GM23338 (cell line): ENCODE measurements at regions not wholly inside any gene's neighbourhood (a gene's known extent, or its start where the extent isn't known, plus 50 kb on each side); places are given as distances from the start of the nearest gene placed in this dataset.

ENCODE experiments used
- ATAC-seq: fragments of 200-7000 bp; cut with Tn5 transposase; 3 replicates; pipeline ENCODE4 v1.9.1; 2020
- DNase-seq: peaks from one replicate; pipeline ENCODE4 v3.0.0-alpha.2; 2015; ENCODE audit warnings: low spot score
- H2AFZ ChIP-seq: fragments of 200-600 bp; sonication (generic); 2 replicates; pipeline ENCODE4 v1.8.0; 2016; ENCODE audit warnings: antibody characterized with exemption, mild to moderate bottlenecking, moderate library complexity
- H3F3A ChIP-seq: fragments of 200-600 bp; sonication (generic); replicated peaks from 2 replicates; pipeline ENCODE4 v1.8.0; 2017; ENCODE audit warnings: antibody characterized with exemption, mixed run types, low read depth
- H3K27ac ChIP-seq: fragments of 200-600 bp; sonication (generic); 2 replicates; pipeline ENCODE4 v1.6.1; 2016; ENCODE audit warnings: low read depth
- H3K27me3 ChIP-seq: fragments of 200-600 bp; sonication (generic); 2 replicates; pipeline ENCODE4 v1.8.0; 2016; ENCODE audit warnings: mild to moderate bottlenecking, mixed run types, moderate library complexity; ENCODE audit not compliant: insufficient read depth
- H3K36me3 ChIP-seq: fragments of 200-600 bp; sonication (generic); 2 replicates; pipeline ENCODE4 v1.8.0; 2016; ENCODE audit warnings: mild to moderate bottlenecking; ENCODE audit not compliant: insufficient read depth
- H3K4me1 ChIP-seq: fragments of 200-600 bp; sonication (generic); 2 replicates; pipeline ENCODE4 v1.8.0; 2016; ENCODE audit warnings: mild to moderate bottlenecking, moderate library complexity; ENCODE audit not compliant: insufficient read depth
- H3K4me2 ChIP-seq: fragments of 200-600 bp; sonication (generic); 2 replicates; pipeline ENCODE4 v1.7.1; 2017; ENCODE audit warnings: mixed run types
- H3K4me3 ChIP-seq: fragments of 200-600 bp; sonication (generic); 2 replicates; pipeline ENCODE4 v1.6.1; 2016; ENCODE audit warnings: mixed run types
- H3K79me2 ChIP-seq: fragments of 200-600 bp; sonication (generic); replicated peaks from 2 replicates; pipeline ENCODE4 v1.8.0; 2017; ENCODE audit warnings: mild to moderate bottlenecking; ENCODE audit not compliant: insufficient read depth
- H3K9me2 ChIP-seq: fragments of 200-600 bp; sonication (generic); 2 replicates; pipeline ENCODE4 v1.8.0; 2017; ENCODE audit not compliant: insufficient read depth
- H4K20me1 ChIP-seq: fragments of 200-600 bp; sonication (generic); replicated peaks from 2 replicates; pipeline ENCODE4 v1.8.0; 2017; ENCODE audit warnings: mild to moderate bottlenecking; ENCODE audit not compliant: insufficient read depth
- H3K27ac Mint-ChIP-seq: 2 replicates; pipeline ENCODE4 v1.8.0; 2020; ENCODE audit warnings: inconsistent platforms, mild to moderate bottlenecking, moderate library complexity, mixed read lengths
- H3K27me3 Mint-ChIP-seq: 3 replicates; pipeline ENCODE4 v1.8.0; 2022; ENCODE audit warnings: low read depth, mild to moderate bottlenecking, moderate library complexity, mixed read lengths, inconsistent platforms; ENCODE audit not compliant: insufficient read depth, poor library complexity
- H3K36me3 Mint-ChIP-seq: 3 replicates; pipeline ENCODE4 v1.8.0; 2021; ENCODE audit warnings: low read depth, mild to moderate bottlenecking, inconsistent platforms, moderate library complexity, mixed read lengths
- H3K4me1 Mint-ChIP-seq: 3 replicates; pipeline ENCODE4 v1.8.0; 2020; ENCODE audit warnings: mild to moderate bottlenecking, inconsistent platforms, mixed read lengths
- H3K4me3 Mint-ChIP-seq: 3 replicates; pipeline ENCODE4 v1.8.0; 2021; ENCODE audit warnings: moderate library complexity, mild to moderate bottlenecking, inconsistent platforms, mixed read lengths
- H3K9me3 Mint-ChIP-seq: 3 replicates; pipeline ENCODE4 v1.8.0; 2020; ENCODE audit warnings: moderate library complexity, mild to moderate bottlenecking, inconsistent platforms, mixed read lengths
- CREB1 ChIP-seq: fragments of 250-450 bp; sonication (Bioruptor Pico); IDR thresholded peaks from 2 replicates; pipeline ENCODE4 v1.5.0; 2020; ENCODE audit warnings: low read depth, mild to moderate bottlenecking, moderate library complexity
- EZH2 ChIP-seq: fragments of 200-600 bp; sonication (generic); IDR thresholded peaks from one replicate; pipeline ENCODE4 v1.8.0; 2017; ENCODE audit warnings: antibody characterized with exemption, mild to moderate bottlenecking, low read depth; ENCODE audit not compliant: unreplicated experiment
- NANOG ChIP-seq: IDR thresholded peaks from 2 replicates; pipeline ENCODE4 v1.6.1; 2016; ENCODE audit warnings: antibody characterized with exemption, borderline replicate concordance
- POLR2AphosphoS5 ChIP-seq: IDR thresholded peaks from 2 replicates; pipeline ENCODE4 v1.6.1; 2016; ENCODE audit warnings: antibody characterized with exemption, low read depth
- STAT1 ChIP-seq: IDR thresholded peaks from one replicate; pipeline ENCODE4 v1.6.1; 2016; ENCODE audit warnings: antibody characterized with exemption; ENCODE audit not compliant: unreplicated experiment
- ZNF114 ChIP-seq: fragments of 250-450 bp; sonication (Bioruptor Pico); IDR thresholded peaks from 2 replicates; pipeline ENCODE4 v1.5.0; 2020; ENCODE audit warnings: mild to moderate bottlenecking, moderate library complexity
- ZNF331 ChIP-seq: fragments of 250-450 bp; sonication (Bioruptor Pico); IDR thresholded peaks from 2 replicates; pipeline ENCODE4 v1.5.0; 2020; ENCODE audit warnings: low read depth, mild to moderate bottlenecking, moderate library complexity
- TF ChIP-seq, protein P1 (sequence below): IDR thresholded peaks from one replicate; pipeline ENCODE4 v1.6.1; 2018; ENCODE audit warnings: antibody characterized with exemption; ENCODE audit not compliant: unreplicated experiment
- TF ChIP-seq, protein P2 (sequence below): fragments of 250-450 bp; sonication (Bioruptor Pico); IDR thresholded peaks from 2 replicates; pipeline ENCODE4 v1.5.0; 2020; ENCODE audit warnings: mild to moderate bottlenecking, moderate library complexity
- TF ChIP-seq, protein P3 (sequence below), 2 experiments: fragments of 200-600 bp in 1 of 2; sonication (generic) in 1 of 2; conservative IDR thresholded peaks; 2 replicates each; pipeline versions ENCODE4 v1.5.1 to v1.6.1; 2016 to 2017; ENCODE audit warnings: antibody characterized with exemption in 2 of 2, low read depth in 2 of 2, mild to moderate bottlenecking in 2 of 2, moderate library complexity in 1 of 2

DNA sequence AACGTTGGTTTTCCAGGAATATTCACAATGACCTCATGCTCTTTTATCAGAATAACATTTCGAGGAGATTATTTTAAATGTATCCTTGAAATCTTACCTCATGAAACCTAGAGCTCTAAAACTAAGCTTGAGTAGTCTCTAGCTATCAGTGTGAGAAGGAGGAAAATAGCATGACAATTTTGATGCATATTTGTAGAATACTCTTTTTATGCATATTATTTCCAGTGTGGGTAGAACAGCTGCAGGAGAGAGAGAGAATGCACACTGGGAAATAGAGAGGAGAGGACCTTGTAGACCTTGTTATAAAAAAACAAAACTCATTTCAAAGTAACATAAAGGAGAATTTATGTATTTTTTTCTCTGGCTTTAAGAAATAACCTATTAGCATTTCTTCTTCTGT, 71.1 kb upstream of the VGLL2 start (continued):
- TF ChIP-seq, protein P1, sequence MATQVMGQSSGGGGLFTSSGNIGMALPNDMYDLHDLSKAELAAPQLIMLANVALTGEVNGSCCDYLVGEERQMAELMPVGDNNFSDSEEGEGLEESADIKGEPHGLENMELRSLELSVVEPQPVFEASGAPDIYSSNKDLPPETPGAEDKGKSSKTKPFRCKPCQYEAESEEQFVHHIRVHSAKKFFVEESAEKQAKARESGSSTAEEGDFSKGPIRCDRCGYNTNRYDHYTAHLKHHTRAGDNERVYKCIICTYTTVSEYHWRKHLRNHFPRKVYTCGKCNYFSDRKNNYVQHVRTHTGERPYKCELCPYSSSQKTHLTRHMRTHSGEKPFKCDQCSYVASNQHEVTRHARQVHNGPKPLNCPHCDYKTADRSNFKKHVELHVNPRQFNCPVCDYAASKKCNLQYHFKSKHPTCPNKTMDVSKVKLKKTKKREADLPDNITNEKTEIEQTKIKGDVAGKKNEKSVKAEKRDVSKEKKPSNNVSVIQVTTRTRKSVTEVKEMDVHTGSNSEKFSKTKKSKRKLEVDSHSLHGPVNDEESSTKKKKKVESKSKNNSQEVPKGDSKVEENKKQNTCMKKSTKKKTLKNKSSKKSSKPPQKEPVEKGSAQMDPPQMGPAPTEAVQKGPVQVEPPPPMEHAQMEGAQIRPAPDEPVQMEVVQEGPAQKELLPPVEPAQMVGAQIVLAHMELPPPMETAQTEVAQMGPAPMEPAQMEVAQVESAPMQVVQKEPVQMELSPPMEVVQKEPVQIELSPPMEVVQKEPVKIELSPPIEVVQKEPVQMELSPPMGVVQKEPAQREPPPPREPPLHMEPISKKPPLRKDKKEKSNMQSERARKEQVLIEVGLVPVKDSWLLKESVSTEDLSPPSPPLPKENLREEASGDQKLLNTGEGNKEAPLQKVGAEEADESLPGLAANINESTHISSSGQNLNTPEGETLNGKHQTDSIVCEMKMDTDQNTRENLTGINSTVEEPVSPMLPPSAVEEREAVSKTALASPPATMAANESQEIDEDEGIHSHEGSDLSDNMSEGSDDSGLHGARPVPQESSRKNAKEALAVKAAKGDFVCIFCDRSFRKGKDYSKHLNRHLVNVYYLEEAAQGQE, result no peak
- no peak for TF ChIP-seq CREB1 (CRISPR knock-in tag)

DNA sequence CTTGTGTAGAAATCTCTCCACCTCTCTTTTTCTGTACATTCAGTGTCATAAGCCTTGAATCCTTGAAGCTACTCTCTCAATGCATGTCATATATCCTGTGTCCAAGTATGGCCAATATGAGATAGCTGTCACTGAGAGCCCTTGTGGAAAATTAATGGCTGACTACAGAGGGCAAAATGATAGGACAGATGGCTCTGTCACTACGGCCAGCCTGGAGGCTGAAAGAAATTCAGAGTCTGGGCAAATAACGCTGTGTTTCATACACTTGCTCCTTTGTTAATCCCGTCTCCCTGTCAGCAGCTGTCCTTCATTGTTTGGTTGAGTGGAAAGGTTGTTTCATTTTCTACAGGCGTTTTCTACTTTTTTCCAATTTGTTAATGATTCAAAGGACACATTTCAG, 70.4 kb upstream of the VGLL2 start:
- Mint-ChIP-seq H3K27me3 (peaks cover 2% of the 10 kb centered on the region), H3K4me3 (no peak overlapping the region), H3K27ac (no peak overlapping the region), H3K4me1 (peaks cover 17% of the 10 kb centered on the region), H3K9me3 (peaks cover 4% of the 10 kb centered on the region; the same call in 1 of the 3 replicates), H3K36me3 (no peaks in the 10 kb centered on the region)
- H3K4me3 ChIP-seq, result no peak overlapping the region
- no peaks in the 10 kb centered on the region for H3K36me3 ChIP-seq
- H3K4me2 ChIP-seq, result no peak overlapping the region
- no peak overlapping the region for H3K27ac ChIP-seq
- H4K20me1 ChIP-seq, result no peaks in the 10 kb centered on the region
- ATAC-seq (no peak), DNase-seq (no peak)
- H3K9me2 ChIP-seq, result no peaks in the 10 kb centered on the region
- H3F3A ChIP-seq, result no peaks in the 10 kb centered on the region
- TF ChIP-seq, protein P2, sequence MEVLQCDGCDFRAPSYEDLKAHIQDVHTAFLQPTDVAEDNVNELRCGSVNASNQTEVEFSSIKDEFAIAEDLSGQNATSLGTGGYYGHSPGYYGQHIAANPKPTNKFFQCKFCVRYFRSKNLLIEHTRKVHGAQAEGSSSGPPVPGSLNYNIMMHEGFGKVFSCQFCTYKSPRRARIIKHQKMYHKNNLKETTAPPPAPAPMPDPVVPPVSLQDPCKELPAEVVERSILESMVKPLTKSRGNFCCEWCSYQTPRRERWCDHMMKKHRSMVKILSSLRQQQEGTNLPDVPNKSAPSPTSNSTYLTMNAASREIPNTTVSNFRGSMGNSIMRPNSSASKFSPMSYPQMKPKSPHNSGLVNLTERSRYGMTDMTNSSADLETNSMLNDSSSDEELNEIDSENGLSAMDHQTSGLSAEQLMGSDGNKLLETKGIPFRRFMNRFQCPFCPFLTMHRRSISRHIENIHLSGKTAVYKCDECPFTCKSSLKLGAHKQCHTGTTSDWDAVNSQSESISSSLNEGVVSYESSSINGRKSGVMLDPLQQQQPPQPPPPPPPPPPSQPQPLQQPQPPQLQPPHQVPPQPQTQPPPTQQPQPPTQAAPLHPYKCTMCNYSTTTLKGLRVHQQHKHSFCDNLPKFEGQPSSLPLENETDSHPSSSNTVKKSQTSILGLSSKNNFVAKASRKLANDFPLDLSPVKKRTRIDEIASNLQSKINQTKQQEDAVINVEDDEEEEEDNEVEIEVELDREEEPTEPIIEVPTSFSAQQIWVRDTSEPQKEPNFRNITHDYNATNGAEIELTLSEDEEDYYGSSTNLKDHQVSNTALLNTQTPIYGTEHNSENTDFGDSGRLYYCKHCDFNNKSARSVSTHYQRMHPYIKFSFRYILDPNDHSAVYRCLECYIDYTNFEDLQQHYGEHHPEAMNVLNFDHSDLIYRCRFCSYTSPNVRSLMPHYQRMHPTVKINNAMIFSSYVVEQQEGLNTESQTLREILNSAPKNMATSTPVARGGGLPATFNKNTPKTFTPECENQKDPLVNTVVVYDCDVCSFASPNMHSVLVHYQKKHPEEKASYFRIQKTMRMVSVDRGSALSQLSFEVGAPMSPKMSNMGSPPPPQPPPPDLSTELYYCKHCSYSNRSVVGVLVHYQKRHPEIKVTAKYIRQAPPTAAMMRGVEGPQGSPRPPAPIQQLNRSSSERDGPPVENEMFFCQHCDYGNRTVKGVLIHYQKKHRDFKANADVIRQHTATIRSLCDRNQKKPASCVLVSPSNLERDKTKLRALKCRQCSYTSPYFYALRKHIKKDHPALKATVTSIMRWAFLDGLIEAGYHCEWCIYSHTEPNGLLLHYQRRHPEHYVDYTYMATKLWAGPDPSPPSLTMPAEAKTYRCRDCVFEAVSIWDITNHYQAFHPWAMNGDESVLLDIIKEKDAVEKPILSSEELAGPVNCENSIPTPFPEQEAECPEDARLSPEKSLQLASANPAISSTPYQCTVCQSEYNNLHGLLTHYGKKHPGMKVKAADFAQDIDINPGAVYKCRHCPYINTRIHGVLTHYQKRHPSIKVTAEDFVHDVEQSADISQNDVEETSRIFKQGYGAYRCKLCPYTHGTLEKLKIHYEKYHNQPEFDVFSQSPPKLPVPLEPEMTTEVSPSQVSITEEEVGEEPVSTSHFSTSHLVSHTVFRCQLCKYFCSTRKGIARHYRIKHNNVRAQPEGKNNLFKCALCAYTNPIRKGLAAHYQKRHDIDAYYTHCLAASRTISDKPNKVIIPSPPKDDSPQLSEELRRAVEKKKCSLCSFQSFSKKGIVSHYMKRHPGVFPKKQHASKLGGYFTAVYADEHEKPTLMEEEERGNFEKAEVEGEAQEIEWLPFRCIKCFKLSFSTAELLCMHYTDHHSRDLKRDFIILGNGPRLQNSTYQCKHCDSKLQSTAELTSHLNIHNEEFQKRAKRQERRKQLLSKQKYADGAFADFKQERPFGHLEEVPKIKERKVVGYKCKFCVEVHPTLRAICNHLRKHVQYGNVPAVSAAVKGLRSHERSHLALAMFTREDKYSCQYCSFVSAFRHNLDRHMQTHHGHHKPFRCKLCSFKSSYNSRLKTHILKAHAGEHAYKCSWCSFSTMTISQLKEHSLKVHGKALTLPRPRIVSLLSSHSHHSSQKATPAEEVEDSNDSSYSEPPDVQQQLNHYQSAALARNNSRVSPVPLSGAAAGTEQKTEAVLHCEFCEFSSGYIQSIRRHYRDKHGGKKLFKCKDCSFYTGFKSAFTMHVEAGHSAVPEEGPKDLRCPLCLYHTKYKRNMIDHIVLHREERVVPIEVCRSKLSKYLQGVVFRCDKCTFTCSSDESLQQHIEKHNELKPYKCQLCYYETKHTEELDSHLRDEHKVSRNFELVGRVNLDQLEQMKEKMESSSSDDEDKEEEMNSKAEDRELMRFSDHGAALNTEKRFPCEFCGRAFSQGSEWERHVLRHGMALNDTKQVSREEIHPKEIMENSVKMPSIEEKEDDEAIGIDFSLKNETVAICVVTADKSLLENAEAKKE (CRISPR knock-in tag), result no peak
- TF ChIP-seq ZNF114 (CRISPR knock-in tag) (no peak), ZNF331 (CRISPR knock-in tag) (no peak), NANOG (no peak), EZH2 (no peak), STAT1 (no peak), POLR2AphosphoS5 (no peak)
- TF ChIP-seq, protein P3, sequence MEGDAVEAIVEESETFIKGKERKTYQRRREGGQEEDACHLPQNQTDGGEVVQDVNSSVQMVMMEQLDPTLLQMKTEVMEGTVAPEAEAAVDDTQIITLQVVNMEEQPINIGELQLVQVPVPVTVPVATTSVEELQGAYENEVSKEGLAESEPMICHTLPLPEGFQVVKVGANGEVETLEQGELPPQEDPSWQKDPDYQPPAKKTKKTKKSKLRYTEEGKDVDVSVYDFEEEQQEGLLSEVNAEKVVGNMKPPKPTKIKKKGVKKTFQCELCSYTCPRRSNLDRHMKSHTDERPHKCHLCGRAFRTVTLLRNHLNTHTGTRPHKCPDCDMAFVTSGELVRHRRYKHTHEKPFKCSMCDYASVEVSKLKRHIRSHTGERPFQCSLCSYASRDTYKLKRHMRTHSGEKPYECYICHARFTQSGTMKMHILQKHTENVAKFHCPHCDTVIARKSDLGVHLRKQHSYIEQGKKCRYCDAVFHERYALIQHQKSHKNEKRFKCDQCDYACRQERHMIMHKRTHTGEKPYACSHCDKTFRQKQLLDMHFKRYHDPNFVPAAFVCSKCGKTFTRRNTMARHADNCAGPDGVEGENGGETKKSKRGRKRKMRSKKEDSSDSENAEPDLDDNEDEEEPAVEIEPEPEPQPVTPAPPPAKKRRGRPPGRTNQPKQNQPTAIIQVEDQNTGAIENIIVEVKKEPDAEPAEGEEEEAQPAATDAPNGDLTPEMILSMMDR (conservative IDR thresholded peaks at IDR 0.05; ENCODE audit: low read depth in 2 of 2), result no peak
- no peaks in the 10 kb centered on the region for H3K27me3 ChIP-seq
- H3K79me2 ChIP-seq, result no peaks in the 10 kb centered on the region
- peaks cover 5% of the 10 kb centered on the region for H3K4me1 ChIP-seq
- no peak overlapping the region for H2AFZ ChIP-seq
